CD14-positive monocyte (primary cell): ENCODE measurements at regions not wholly inside any gene's neighbourhood (a gene's known extent, or its start where the extent isn't known, plus 50 kb on each side); places are given as distances from the start of the nearest gene placed in this dataset.
A peak's percentile ranks its signal among the peaks of the same experiment; 100 is the strongest.

Source experiments
- DNase-seq, 3 donors: peaks; one replicate each; pipeline ENCODE4 v3.0.0-alpha.2; 2011 to 2022
- H2AFZ ChIP-seq: 2 replicates; pipeline ENCODE4 v1.6.0; 2012; ENCODE audit warnings: mild to moderate bottlenecking, low read depth, low read length, inconsistent platforms; ENCODE audit not compliant: insufficient read depth, poor library complexity, severe bottlenecking
- H3K27ac ChIP-seq, 2 donors: 1 replicate in 1 of 2; 2 replicates in 1 of 2; pipeline ENCODE4 v1.5.1; 2012 to 2013; ENCODE audit warnings: low read length in 2 of 2, control low read depth in 1 of 2, inconsistent platforms in 1 of 2, low read depth in 1 of 2, mild to moderate bottlenecking in 1 of 2
- H3K27me3 ChIP-seq, 2 donors: one replicate each; pipeline versions ENCODE4 v1.6.0 to v1.6.1; 2011 to 2013; ENCODE audit warnings: low read length in 2 of 2; ENCODE audit not compliant: control insufficient read depth in 2 of 2, insufficient read depth in 2 of 2
- H3K36me3 ChIP-seq, 2 donors: replicated peaks in 1 of 2; 1 replicate in 1 of 2; 2 replicates in 1 of 2; pipeline versions ENCODE4 v1.5.1 to v1.6.1; 2012 to 2013; ENCODE audit warnings: low read length in 2 of 2, control low read depth in 1 of 2, inconsistent platforms in 1 of 2, mild to moderate bottlenecking in 1 of 2; ENCODE audit not compliant: insufficient read depth in 2 of 2, control insufficient read depth in 1 of 2
- H3K4me1 ChIP-seq, 2 donors: 1 replicate in 1 of 2; 2 replicates in 1 of 2; pipeline versions ENCODE4 v1.5.1 to v1.6.1; 2012 to 2013; ENCODE audit warnings: low read length in 2 of 2, control low read depth in 1 of 2, inconsistent platforms in 1 of 2, mild to moderate bottlenecking in 1 of 2, moderate library complexity in 1 of 2; ENCODE audit not compliant: insufficient read depth in 2 of 2, control insufficient read depth in 1 of 2
- H3K4me2 ChIP-seq: replicated peaks from 2 replicates; pipeline ENCODE3; 2012; ENCODE audit warnings: low read length, moderate library complexity, mild to moderate bottlenecking; ENCODE audit not compliant: poor library complexity, severe bottlenecking; ENCODE audit errors: extremely low read depth
- H3K4me3 ChIP-seq, 3 experiments: fragments of 200-600 bp in 1 of 3; sonication (generic) in 1 of 3; replicated peaks in 1 of 3; 1 replicate in 2 of 3; 2 replicates in 1 of 3; pipeline ENCODE4 v1.5.1; 2011 to 2013; ENCODE audit warnings: low read length in 3 of 3, mild to moderate bottlenecking in 3 of 3, control low read depth in 2 of 3, low read depth in 2 of 3, inconsistent platforms in 1 of 3, moderate library complexity in 1 of 3
- H3K79me2 ChIP-seq: 2 replicates; pipeline ENCODE4 v1.6.0; 2012; ENCODE audit warnings: mild to moderate bottlenecking, control low read depth, inconsistent platforms, low read length, moderate library complexity; ENCODE audit not compliant: insufficient read depth
- H3K9ac ChIP-seq: 2 replicates; pipeline ENCODE4 v1.6.0; 2017; ENCODE audit warnings: low read length, mild to moderate bottlenecking; ENCODE audit not compliant: insufficient read depth, poor library complexity, severe bottlenecking
- H3K9me3 ChIP-seq, 2 donors: replicated peaks in 1 of 2; 1 replicate in 1 of 2; 2 replicates in 1 of 2; pipeline versions ENCODE4 v1.5.1 to v1.6.1; 2012 to 2013; ENCODE audit warnings: low read length in 2 of 2, control low read depth in 1 of 2; ENCODE audit not compliant: control insufficient read depth in 1 of 2, insufficient read depth in 1 of 2
- H4K20me1 ChIP-seq: 2 replicates; pipeline ENCODE4 v1.6.0; 2012; ENCODE audit warnings: mild to moderate bottlenecking, low read length, control low read depth, moderate library complexity; ENCODE audit not compliant: insufficient read depth
- H3K27ac Mint-ChIP-seq, 7 donors: one replicate each; pipeline ENCODE4 v1.8.0; 2020; ENCODE audit warnings: mild to moderate bottlenecking in 7 of 7, mixed read lengths in 7 of 7, moderate library complexity in 6 of 7, inconsistent platforms in 2 of 7
- H3K27me3 Mint-ChIP-seq, 3 donors: one replicate each; pipeline ENCODE4 v1.8.0; 2021 to 2022; ENCODE audit warnings: low read depth in 3 of 3, mild to moderate bottlenecking in 3 of 3, mixed read lengths in 3 of 3, moderate library complexity in 3 of 3, inconsistent platforms in 1 of 3
- H3K36me3 Mint-ChIP-seq, 2 donors: one replicate each; pipeline ENCODE4 v1.8.0; 2020; ENCODE audit warnings: mixed read lengths in 2 of 2, inconsistent platforms in 1 of 2, mild to moderate bottlenecking in 1 of 2
- H3K4me1 Mint-ChIP-seq: one replicate; pipeline ENCODE4 v1.8.0; 2020; ENCODE audit warnings: mild to moderate bottlenecking, mixed read lengths
- H3K4me3 Mint-ChIP-seq, 2 donors: one replicate each; pipeline ENCODE4 v1.8.0; 2020; ENCODE audit warnings: mild to moderate bottlenecking in 2 of 2, mixed read lengths in 2 of 2, moderate library complexity in 1 of 2
- H3K9me3 Mint-ChIP-seq, 7 donors: one replicate each; pipeline ENCODE4 v1.8.0; 2020 to 2022; ENCODE audit warnings: mixed read lengths in 7 of 7, mild to moderate bottlenecking in 6 of 7, moderate library complexity in 6 of 7, inconsistent platforms in 2 of 7
- CTCF ChIP-seq: fragments of 200-600 bp; IDR thresholded peaks from one replicate; pipeline ENCODE4 v1.8.0; 2022; ENCODE audit warnings: antibody characterized with exemption, mild to moderate bottlenecking
- WGBS: methylation state at CpG from one replicate; pipeline ENCODE4 v1.1.5; 2013; ENCODE audit warnings: missing lambda C conversion rate; ENCODE audit not compliant: insufficient coverage; 5-methylcytosine and 5-hydroxymethylcytosine counted together
- intact Hi-C, 2 donors: fragments of 100-400 bp; cut with micrococcal nuclease; formaldehyde crosslinking; loops; one replicate each; pipeline versions ENCODE4 v1.15.0 to v1.15.1; 2023

GRCh38 chr3:83633758-83634157 lies 1325.0 kb upstream of the CADM2 start:
- no peaks in the 10 kb centered on the region for H3K27me3 ChIP-seq
- H3K4me3 Mint-ChIP-seq: no peak overlapping the region
- no peak for DNase-seq
- H3K4me3 ChIP-seq: no peak overlapping the region
- H3K4me1 ChIP-seq: no peaks in the 10 kb centered on the region
- TF ChIP-seq CTCF: no peak
- WGBS: 73% methylated on average over 8 of the region's 10 CpGs
- H3K27ac ChIP-seq: no peak overlapping the region
- H3K9me3 Mint-ChIP-seq: peaks cover 0 to 12% (median 9%) of the 10 kb centered on the region in 7 donors
- no peaks in the 10 kb centered on the region for H4K20me1 ChIP-seq
- H3K27me3 Mint-ChIP-seq: no peaks in the 10 kb centered on the region
- H3K9ac ChIP-seq: no peak overlapping the region
- H3K79me2 ChIP-seq: no peaks in the 10 kb centered on the region
- H2AFZ ChIP-seq: no peak overlapping the region
- peak overlapping the region in 1 of 7 donors; percentile 53 for H3K27ac Mint-ChIP-seq
- no peaks in the 10 kb centered on the region for H3K36me3 ChIP-seq
- intact Hi-C loops: no loop called here
- no peaks in the 10 kb centered on the region for H3K36me3 Mint-ChIP-seq
- H3K9me3 ChIP-seq: peaks cover 12 to 14% of the 10 kb centered on the region in 2 donors
- H3K4me2 ChIP-seq: no peak overlapping the region
- no peaks in the 10 kb centered on the region for H3K4me1 Mint-ChIP-seq

DNA sequence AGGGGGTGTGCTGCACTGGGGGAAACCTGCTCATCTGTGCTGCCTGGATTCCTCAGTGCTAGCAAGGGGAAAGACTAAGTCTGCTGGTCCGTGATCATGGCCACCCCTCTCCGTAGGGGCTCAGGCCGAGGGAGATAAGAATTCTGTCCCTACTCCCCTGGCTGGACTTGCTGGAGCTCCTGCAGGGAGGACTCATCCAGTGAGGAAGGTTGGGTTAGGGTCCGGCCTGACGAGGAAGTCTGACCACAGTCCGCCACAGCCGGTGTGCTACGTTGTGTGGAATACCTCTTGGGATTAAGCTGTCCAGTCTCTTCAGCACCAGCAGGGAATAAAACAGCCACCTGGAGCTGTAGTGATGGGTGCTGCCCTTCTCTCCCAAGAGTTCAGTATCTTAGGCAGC lies 1309.1 kb upstream of the CADM2 start:
- no peaks in the 10 kb centered on the region for H3K36me3 ChIP-seq
- H3K27me3 ChIP-seq: no peaks in the 10 kb centered on the region
- no peaks in the 10 kb centered on the region for H4K20me1 ChIP-seq
- peaks cover 6 to 16% of the 10 kb centered on the region in 2 donors for H3K9me3 ChIP-seq
- H3K4me1 Mint-ChIP-seq: no peaks in the 10 kb centered on the region
- H3K4me1 ChIP-seq: no peaks in the 10 kb centered on the region
- no peak overlapping the region for H2AFZ ChIP-seq
- H3K4me2 ChIP-seq: no peak overlapping the region
- H3K27ac ChIP-seq: no peak overlapping the region
- 92% methylated on average over 6 of the region's 8 CpGs for WGBS
- no peak for DNase-seq
- H3K4me3 ChIP-seq: no peak overlapping the region
- H3K27ac Mint-ChIP-seq: no peak overlapping the region
- H3K4me3 Mint-ChIP-seq: no peak overlapping the region
- no peak for TF ChIP-seq CTCF
- H3K9ac ChIP-seq: no peak overlapping the region
- intact Hi-C loops: no loop called here
- H3K9me3 Mint-ChIP-seq: peaks cover 2 to 15% (median 10%) of the 10 kb centered on the region in 7 donors
- no peaks in the 10 kb centered on the region for H3K36me3 Mint-ChIP-seq
- no peaks in the 10 kb centered on the region for H3K27me3 Mint-ChIP-seq
- H3K79me2 ChIP-seq: no peaks in the 10 kb centered on the region
